Keratinocyte (primary cell): ENCODE measurements at regions not wholly inside any gene's neighbourhood (a gene's known extent, or its start where the extent isn't known, plus 50 kb on each side); places are given as distances from the start of the nearest gene placed in this dataset.

Experiments used
- DNase-seq: peaks from one replicate; pipeline ENCODE4 v3.0.0-alpha.2; 2011; ENCODE audit warnings: low read depth, missing footprints, low spot score
- FAIRE-seq: peaks from 2 replicates; lab custom pipeline; 2011; peaks lifted over from hg19 to GRCh38; lab: Jason Lieb, UNC
- H2AFZ ChIP-seq: 2 replicates; pipeline ENCODE4 v1.6.0; 2012; ENCODE audit warnings: low read length, control low read depth, inconsistent platforms; ENCODE audit not compliant: control insufficient read depth
- H3K27ac ChIP-seq: 2 replicates; pipeline ENCODE4 v1.5.1; 2011; ENCODE audit warnings: low read length; ENCODE audit not compliant: control insufficient read depth, insufficient read depth
- H3K27me3 ChIP-seq: 3 replicates; pipeline ENCODE4 v1.6.0; 2011; ENCODE audit warnings: low read length; ENCODE audit not compliant: control insufficient read depth, insufficient read depth; ENCODE audit errors: extremely low read depth
- H3K36me3 ChIP-seq, 2 experiments: 2 replicates in 1 of 2; 3 replicates in 1 of 2; pipeline ENCODE4 v1.5.1; 2011; ENCODE audit warnings: low read length in 2 of 2, mild to moderate bottlenecking in 1 of 2; ENCODE audit not compliant: control insufficient read depth in 2 of 2, insufficient read depth in 2 of 2; ENCODE audit errors: extremely low read depth in 1 of 2
- H3K4me1 ChIP-seq: 3 replicates; pipeline ENCODE4 v1.5.1; 2011; ENCODE audit warnings: low read length; ENCODE audit not compliant: control insufficient read depth, insufficient read depth; ENCODE audit errors: extremely low read depth
- H3K4me2 ChIP-seq: 3 replicates; pipeline ENCODE4 v1.6.0; 2011; ENCODE audit warnings: low read depth, low read length; ENCODE audit not compliant: control insufficient read depth, insufficient read depth; ENCODE audit errors: extremely low read depth
- H3K4me3 ChIP-seq, 3 experiments: fragments of 200-600 bp in 1 of 3; sonication (generic) in 1 of 3; 2 replicates in 2 of 3; 3 replicates in 1 of 3; pipeline ENCODE4 v1.5.1; 2011 to 2016; ENCODE audit warnings: low read length in 3 of 3, mild to moderate bottlenecking in 3 of 3, control low read depth in 2 of 3, inconsistent platforms in 1 of 3, low read depth in 1 of 3, mixed read lengths in 1 of 3, mixed run types in 1 of 3, moderate library complexity in 1 of 3; ENCODE audit not compliant: control insufficient read depth in 2 of 3, insufficient read depth in 2 of 3; ENCODE audit errors: extremely low read depth in 1 of 3
- H3K79me2 ChIP-seq: 2 replicates; pipeline ENCODE4 v1.6.0; 2012; ENCODE audit warnings: low read length; ENCODE audit not compliant: control insufficient read depth, insufficient read depth
- H3K9ac ChIP-seq: 3 replicates; pipeline ENCODE4 v1.6.0; 2011; ENCODE audit warnings: low read length; ENCODE audit not compliant: control insufficient read depth, insufficient read depth; ENCODE audit errors: extremely low read depth
- H3K9me1 ChIP-seq: 3 replicates; pipeline ENCODE4 v1.6.0; 2011; ENCODE audit warnings: low read length; ENCODE audit not compliant: control insufficient read depth, insufficient read depth; ENCODE audit errors: extremely low read depth
- H3K9me3 ChIP-seq: 2 replicates; pipeline ENCODE4 v1.5.1; 2012; ENCODE audit warnings: low read depth, low read length; ENCODE audit not compliant: control insufficient read depth
- H4K20me1 ChIP-seq: 3 replicates; pipeline ENCODE4 v1.6.0; 2011; ENCODE audit warnings: low read length; ENCODE audit not compliant: control insufficient read depth, insufficient read depth; ENCODE audit errors: extremely low read depth
- EZH2 ChIP-seq: IDR thresholded peaks from one replicate; pipeline ENCODE4 v1.6.1; 2012; ENCODE audit warnings: inconsistent platforms, mild to moderate bottlenecking, low read length, moderate library complexity
- dilution Hi-C: fragments of 300-500 bp; cut with MboI; formaldehyde crosslinking; loops from one replicate; pipeline ENCODE4 v1.7.0; 2020; ENCODE audit warnings: low sequenced_read_pairs; ENCODE audit not compliant: extremely low pct_ligation_motif_present
- TF ChIP-seq, protein P1 (sequence below), 3 experiments: IDR thresholded peaks in 1 of 3; conservative IDR thresholded peaks in 1 of 3; optimal IDR thresholded peaks in 1 of 3; 2 replicates in 2 of 3; 3 replicates in 1 of 3; pipeline versions ENCODE3 to v1.5.1; 2011; ENCODE audit warnings: low read length in 3 of 3, mild to moderate bottlenecking in 3 of 3, moderate library complexity in 2 of 3, control low read depth in 1 of 3, inconsistent platforms in 1 of 3; ENCODE audit not compliant: insufficient read depth in 2 of 3; ENCODE audit errors: extremely low read depth in 1 of 3

- Histone ChIP-seq H2AFZ (no peak overlapping the region), H3K9me3 (no peaks in the 10 kb centered on the region), H3K79me2 (no peaks in the 10 kb centered on the region), H3K27ac (no peak overlapping the region), H3K9me1 (no peaks in the 10 kb centered on the region), H3K27me3 (no peaks in the 10 kb centered on the region), H4K20me1 (no peaks in the 10 kb centered on the region), H3K4me2 (no peak overlapping the region), H3K36me3 (no peaks in the 10 kb centered on the region), H3K4me1 (no peaks in the 10 kb centered on the region), H3K4me3 (no peak overlapping the region), H3K9ac (no peak overlapping the region)
- DNase-seq (no peak), FAIRE-seq (no peak)
- dilution Hi-C loops = no loop called here
- TF ChIP-seq, protein P1, sequence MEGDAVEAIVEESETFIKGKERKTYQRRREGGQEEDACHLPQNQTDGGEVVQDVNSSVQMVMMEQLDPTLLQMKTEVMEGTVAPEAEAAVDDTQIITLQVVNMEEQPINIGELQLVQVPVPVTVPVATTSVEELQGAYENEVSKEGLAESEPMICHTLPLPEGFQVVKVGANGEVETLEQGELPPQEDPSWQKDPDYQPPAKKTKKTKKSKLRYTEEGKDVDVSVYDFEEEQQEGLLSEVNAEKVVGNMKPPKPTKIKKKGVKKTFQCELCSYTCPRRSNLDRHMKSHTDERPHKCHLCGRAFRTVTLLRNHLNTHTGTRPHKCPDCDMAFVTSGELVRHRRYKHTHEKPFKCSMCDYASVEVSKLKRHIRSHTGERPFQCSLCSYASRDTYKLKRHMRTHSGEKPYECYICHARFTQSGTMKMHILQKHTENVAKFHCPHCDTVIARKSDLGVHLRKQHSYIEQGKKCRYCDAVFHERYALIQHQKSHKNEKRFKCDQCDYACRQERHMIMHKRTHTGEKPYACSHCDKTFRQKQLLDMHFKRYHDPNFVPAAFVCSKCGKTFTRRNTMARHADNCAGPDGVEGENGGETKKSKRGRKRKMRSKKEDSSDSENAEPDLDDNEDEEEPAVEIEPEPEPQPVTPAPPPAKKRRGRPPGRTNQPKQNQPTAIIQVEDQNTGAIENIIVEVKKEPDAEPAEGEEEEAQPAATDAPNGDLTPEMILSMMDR (optimal IDR thresholded peaks at IDR 0.05 in 1 of 3, IDR thresholded peaks at IDR 0.05 in 1 of 3, conservative IDR thresholded peaks at IDR 0.05 in 1 of 3; ENCODE audit: extremely low read depth in 1 of 3, insufficient read depth in 2 of 3, low read length in 3 of 3) = no peak
- no peak for TF ChIP-seq EZH2
These were observed 423.2 kb downstream of the POM121L12 start for GRCh38 chr7:53458636-53459035.

GRCh38 chr7:53466371-53466770 is 430.9 kb downstream of the POM121L12 start:
- Histone ChIP-seq H3K27ac (no peak overlapping the region), H3K4me3 (no peak overlapping the region), H3K4me2 (no peak overlapping the region), H3K9me1 (no peaks in the 10 kb centered on the region), H3K36me3 (no peaks in the 10 kb centered on the region), H3K9me3 (no peaks in the 10 kb centered on the region), H3K9ac (no peak overlapping the region), H3K4me1 (no peaks in the 10 kb centered on the region), H3K79me2 (no peaks in the 10 kb centered on the region), H2AFZ (no peak overlapping the region), H4K20me1 (no peaks in the 10 kb centered on the region), H3K27me3 (no peaks in the 10 kb centered on the region)
- no peak for DNase-seq
- no peak for FAIRE-seq
- TF ChIP-seq, protein P1 (optimal IDR thresholded peaks at IDR 0.05 in 1 of 3, IDR thresholded peaks at IDR 0.05 in 1 of 3, conservative IDR thresholded peaks at IDR 0.05 in 1 of 3; ENCODE audit: extremely low read depth in 1 of 3, insufficient read depth in 2 of 3, low read length in 3 of 3) = no peak
- no peak for TF ChIP-seq EZH2
- dilution Hi-C loops = no loop called here
